MM.1S (cell line): ENCODE measurements at regions not wholly inside any gene's neighbourhood (a gene's known extent, or its start where the extent isn't known, plus 50 kb on each side); places are given as distances from the start of the nearest gene placed in this dataset.

Experiments used
- EZH2 ChIP-seq: fragments of 300-600 bp; sonication (generic); optimal IDR thresholded peaks from 2 replicates; pipeline ENCODE3; 2017; ENCODE audit warnings: low read depth, mild to moderate bottlenecking, antibody characterized with exemption, low read length, mixed read lengths
- EZH2phosphoT487 ChIP-seq: fragments of 300-600 bp; sonication (generic); IDR thresholded peaks from 2 replicates; pipeline ENCODE4 v1.6.1; 2018; ENCODE audit warnings: antibody characterized with exemption, low read length
- TF ChIP-seq, protein P1 (sequence below): fragments of 300-600 bp; sonication (generic); IDR thresholded peaks from 2 replicates; pipeline ENCODE4 v1.5.1; 2016; ENCODE audit warnings: antibody characterized with exemption, low read length, mixed read lengths

DNA sequence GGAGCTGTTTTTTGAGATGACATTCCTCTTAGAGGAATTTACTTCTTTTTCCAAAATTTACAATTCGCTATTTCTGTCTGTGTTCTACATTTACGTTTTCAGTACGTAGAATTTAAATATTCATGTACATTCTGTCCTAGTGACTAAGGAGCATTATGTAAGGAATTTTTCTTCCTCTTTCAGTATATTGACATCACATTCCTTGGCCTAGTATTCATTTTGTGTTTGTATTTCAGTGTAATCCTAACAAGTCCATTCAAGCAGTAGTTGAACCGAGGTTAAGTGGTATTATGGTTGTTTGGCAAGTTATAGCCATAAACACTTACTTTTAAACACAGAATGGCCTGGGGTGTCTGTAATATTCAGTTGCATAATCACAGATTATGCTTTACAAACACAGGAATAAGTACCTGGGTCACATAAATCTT lies 465.2 kb downstream of the PCNX1 start:
- TF ChIP-seq, protein P1, sequence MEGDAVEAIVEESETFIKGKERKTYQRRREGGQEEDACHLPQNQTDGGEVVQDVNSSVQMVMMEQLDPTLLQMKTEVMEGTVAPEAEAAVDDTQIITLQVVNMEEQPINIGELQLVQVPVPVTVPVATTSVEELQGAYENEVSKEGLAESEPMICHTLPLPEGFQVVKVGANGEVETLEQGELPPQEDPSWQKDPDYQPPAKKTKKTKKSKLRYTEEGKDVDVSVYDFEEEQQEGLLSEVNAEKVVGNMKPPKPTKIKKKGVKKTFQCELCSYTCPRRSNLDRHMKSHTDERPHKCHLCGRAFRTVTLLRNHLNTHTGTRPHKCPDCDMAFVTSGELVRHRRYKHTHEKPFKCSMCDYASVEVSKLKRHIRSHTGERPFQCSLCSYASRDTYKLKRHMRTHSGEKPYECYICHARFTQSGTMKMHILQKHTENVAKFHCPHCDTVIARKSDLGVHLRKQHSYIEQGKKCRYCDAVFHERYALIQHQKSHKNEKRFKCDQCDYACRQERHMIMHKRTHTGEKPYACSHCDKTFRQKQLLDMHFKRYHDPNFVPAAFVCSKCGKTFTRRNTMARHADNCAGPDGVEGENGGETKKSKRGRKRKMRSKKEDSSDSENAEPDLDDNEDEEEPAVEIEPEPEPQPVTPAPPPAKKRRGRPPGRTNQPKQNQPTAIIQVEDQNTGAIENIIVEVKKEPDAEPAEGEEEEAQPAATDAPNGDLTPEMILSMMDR: no peak
- TF ChIP-seq EZH2: no peak
- no peak for TF ChIP-seq EZH2phosphoT487
